MV-4-11 (cell line): ENCODE measurements at regions not wholly inside any gene's neighbourhood (a gene's known extent, or its start where the extent isn't known, plus 50 kb on each side); places are given as distances from the start of the nearest gene placed in this dataset.
"Not testable (repeated sequence)": the region's sequence is repeated elsewhere in the genome, so short reads cannot be mapped to it uniquely, and the experiment has no call there.

Source experiments
- DNase-seq: peaks from one replicate; lab custom pipeline; 2025; lab: John Stamatoyannopoulos, UW

DNA sequence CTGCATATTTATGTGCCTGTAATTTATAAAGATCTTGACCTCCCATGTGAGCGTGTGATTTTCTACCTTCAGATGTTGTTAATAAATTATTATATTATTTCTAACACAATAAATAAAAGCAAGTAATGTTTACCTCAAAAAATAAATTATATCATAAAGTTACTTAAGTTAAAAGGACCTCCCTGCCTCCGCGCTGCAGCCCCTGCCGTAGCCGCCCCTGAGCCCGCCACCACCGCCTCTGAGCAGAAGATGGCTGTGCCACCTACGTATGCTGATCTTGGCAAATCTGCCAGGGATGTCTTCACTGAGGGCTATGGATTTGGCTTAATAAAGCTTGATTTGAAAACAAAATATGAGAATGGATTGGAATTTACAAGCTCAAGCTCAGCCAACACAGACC is 119.6 kb upstream of the BRWD3 start:
- no peak for DNase-seq

GRCh38 chrX:80917919-80918318 is 108.2 kb upstream of the BRWD3 start:
- DNase-seq = peak; percentile 47

DNA sequence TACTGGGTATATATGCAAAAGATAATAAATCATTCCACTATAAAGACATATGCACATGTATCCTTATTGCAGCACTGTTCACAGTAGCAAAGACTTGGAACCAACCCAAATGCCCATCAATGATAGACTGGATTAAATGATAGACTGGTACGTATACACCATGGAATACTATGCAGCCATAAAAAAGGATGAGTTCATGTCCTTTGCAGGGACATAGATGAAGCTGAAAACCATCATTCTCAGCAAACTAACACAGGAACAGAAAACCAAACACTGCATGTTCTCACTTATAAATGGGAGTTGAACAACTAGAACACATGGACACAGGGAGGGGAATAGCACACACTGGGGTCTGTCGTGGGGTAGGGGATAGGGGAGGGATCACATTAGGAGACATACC is 102.7 kb upstream of the BRWD3 start:
- DNase-seq = not testable (repeated sequence)

GRCh38 chrX:80879916-80880315 is 70.2 kb upstream of the BRWD3 start:
- no peak for DNase-seq

- DNase-seq = no peak
These were observed 69.5 kb upstream of the BRWD3 start for GRCh38 chrX:80879143-80879542.

- DNase-seq = peak; percentile 3
These were observed 67.2 kb upstream of the BRWD3 start for GRCh38 chrX:80876877-80877276.
